ENCODE measurements at regions not wholly inside any gene's neighbourhood (a gene's known extent, or its start where the extent isn't known, plus 50 kb on each side); places are given as distances from the start of the nearest gene placed in this dataset.
"Not testable (repeated sequence)": the region's sequence is repeated elsewhere in the genome, so short reads cannot be mapped to it uniquely, and the experiment has no call there.

DNA sequence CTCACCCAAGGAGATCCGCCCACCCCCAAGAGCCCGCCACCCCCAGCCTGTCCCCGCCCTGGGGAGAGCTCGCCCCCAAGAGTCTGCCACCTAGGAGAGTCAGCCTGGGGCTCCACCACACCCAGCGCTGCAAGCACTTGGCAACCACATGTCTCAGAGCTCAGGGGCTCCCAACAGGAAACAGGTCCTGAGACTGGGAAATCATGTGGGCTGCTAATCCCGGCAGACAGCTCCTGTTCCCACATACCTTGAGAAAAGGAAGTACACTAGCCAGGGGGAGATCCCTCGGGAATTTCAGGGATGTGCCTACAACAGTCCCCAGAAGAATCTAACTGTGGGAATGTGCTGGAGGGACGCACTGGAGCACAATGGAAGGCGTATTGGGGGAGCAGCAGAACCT, 331.4 kb downstream of the ANAPC1 start:
- H3K4me1 ChIP-seq (ENCODE audit: control insufficient read depth in 1 of 2, insufficient read depth in 2 of 2, low read length in 2 of 2); H3K79me1 ChIP-seq (ENCODE audit: low read length); H2BK120ac ChIP-seq (ENCODE audit: insufficient read depth, low read length, poor library complexity); H3K4me2 ChIP-seq (ENCODE audit: low read length); H3K27me3 ChIP-seq (ENCODE audit: insufficient read depth, low read length); H3K9me3 ChIP-seq (ENCODE audit: insufficient read depth, low read depth, low read length); H2AK5ac ChIP-seq (ENCODE audit: low read length); H2BK12ac ChIP-seq (ENCODE audit: low read length); H2AFZ ChIP-seq (ENCODE audit: insufficient read depth, low read length, poor library complexity); H2BK5ac ChIP-seq (ENCODE audit: low read depth, low read length, poor library complexity); H3K14ac ChIP-seq (ENCODE audit: low read length); H3K79me2 ChIP-seq (ENCODE audit: control insufficient read depth, insufficient read depth, low read length, poor library complexity); H3K4me3 ChIP-seq (ENCODE audit: low read depth, low read length); DNase-seq; H4K12ac ChIP-seq (ENCODE audit: low read depth, low read length); H3K23ac ChIP-seq (ENCODE audit: low read length); H3K27ac ChIP-seq (ENCODE audit: low read depth, low read length); H3K9ac ChIP-seq (ENCODE audit: low read length); H4K91ac ChIP-seq (ENCODE audit: low read depth, low read length); H4K8ac ChIP-seq (ENCODE audit: low read depth, low read length); H3K18ac ChIP-seq (ENCODE audit: low read length); H3K36me3 ChIP-seq (ENCODE audit: control insufficient read depth in 1 of 2, insufficient read depth in 2 of 2, low read length in 2 of 2); H3K4ac ChIP-seq (ENCODE audit: low read depth, low read length): not testable (repeated sequence)
- no CpG with 5 or more reads among the region's 9 CpGs for WGBS (ENCODE audit: extremely low coverage, insufficient coverage, insufficient read length)

GRCh38 chr2:111559301-111559700, 324.7 kb downstream of the ANAPC1 start:
- not testable (repeated sequence) for H3K27ac ChIP-seq (ENCODE audit: low read depth, low read length); H3K36me3 ChIP-seq (ENCODE audit: control insufficient read depth in 1 of 2, insufficient read depth in 2 of 2, low read length in 2 of 2); H3K4me3 ChIP-seq (ENCODE audit: low read depth, low read length); DNase-seq; H3K4me1 ChIP-seq (ENCODE audit: control insufficient read depth in 1 of 2, insufficient read depth in 2 of 2, low read length in 2 of 2); H4K8ac ChIP-seq (ENCODE audit: low read depth, low read length); H2BK5ac ChIP-seq (ENCODE audit: low read depth, low read length, poor library complexity); H3K79me2 ChIP-seq (ENCODE audit: control insufficient read depth, insufficient read depth, low read length, poor library complexity); H3K4me2 ChIP-seq (ENCODE audit: low read length); H3K4ac ChIP-seq (ENCODE audit: low read depth, low read length); H2AFZ ChIP-seq (ENCODE audit: insufficient read depth, low read length, poor library complexity); H3K9me3 ChIP-seq (ENCODE audit: insufficient read depth, low read depth, low read length); H3K27me3 ChIP-seq (ENCODE audit: insufficient read depth, low read length); H4K91ac ChIP-seq (ENCODE audit: low read depth, low read length); H3K14ac ChIP-seq (ENCODE audit: low read length); H3K23ac ChIP-seq (ENCODE audit: low read length); H4K12ac ChIP-seq (ENCODE audit: low read depth, low read length); H2AK5ac ChIP-seq (ENCODE audit: low read length); H3K79me1 ChIP-seq (ENCODE audit: low read length); H2BK12ac ChIP-seq (ENCODE audit: low read length); H3K18ac ChIP-seq (ENCODE audit: low read length); H2BK120ac ChIP-seq (ENCODE audit: insufficient read depth, low read length, poor library complexity); H3K9ac ChIP-seq (ENCODE audit: low read length)
- no CpG with 5 or more reads among the region's 2 CpGs for WGBS (ENCODE audit: extremely low coverage, insufficient coverage, insufficient read length)

GRCh38 chr2:111559814-111560213, 324.2 kb downstream of the ANAPC1 start:
- not testable (repeated sequence) for H3K18ac ChIP-seq (ENCODE audit: low read length); H2AFZ ChIP-seq (ENCODE audit: insufficient read depth, low read length, poor library complexity); H2BK120ac ChIP-seq (ENCODE audit: insufficient read depth, low read length, poor library complexity); H3K23ac ChIP-seq (ENCODE audit: low read length); H3K4me2 ChIP-seq (ENCODE audit: low read length); H3K4me1 ChIP-seq (ENCODE audit: control insufficient read depth in 1 of 2, insufficient read depth in 2 of 2, low read length in 2 of 2); H4K12ac ChIP-seq (ENCODE audit: low read depth, low read length); H3K4ac ChIP-seq (ENCODE audit: low read depth, low read length); H2AK5ac ChIP-seq (ENCODE audit: low read length); H3K27ac ChIP-seq (ENCODE audit: low read depth, low read length); H3K4me3 ChIP-seq (ENCODE audit: low read depth, low read length); DNase-seq; H3K9ac ChIP-seq (ENCODE audit: low read length); H3K36me3 ChIP-seq (ENCODE audit: control insufficient read depth in 1 of 2, insufficient read depth in 2 of 2, low read length in 2 of 2); H2BK5ac ChIP-seq (ENCODE audit: low read depth, low read length, poor library complexity); H4K8ac ChIP-seq (ENCODE audit: low read depth, low read length); H2BK12ac ChIP-seq (ENCODE audit: low read length); H3K27me3 ChIP-seq (ENCODE audit: insufficient read depth, low read length); H4K91ac ChIP-seq (ENCODE audit: low read depth, low read length); H3K79me2 ChIP-seq (ENCODE audit: control insufficient read depth, insufficient read depth, low read length, poor library complexity); H3K14ac ChIP-seq (ENCODE audit: low read length); H3K79me1 ChIP-seq (ENCODE audit: low read length); H3K9me3 ChIP-seq (ENCODE audit: insufficient read depth, low read depth, low read length)
- no CpG with 5 or more reads among the region's 3 CpGs for WGBS (ENCODE audit: extremely low coverage, insufficient coverage, insufficient read length)

DNA sequence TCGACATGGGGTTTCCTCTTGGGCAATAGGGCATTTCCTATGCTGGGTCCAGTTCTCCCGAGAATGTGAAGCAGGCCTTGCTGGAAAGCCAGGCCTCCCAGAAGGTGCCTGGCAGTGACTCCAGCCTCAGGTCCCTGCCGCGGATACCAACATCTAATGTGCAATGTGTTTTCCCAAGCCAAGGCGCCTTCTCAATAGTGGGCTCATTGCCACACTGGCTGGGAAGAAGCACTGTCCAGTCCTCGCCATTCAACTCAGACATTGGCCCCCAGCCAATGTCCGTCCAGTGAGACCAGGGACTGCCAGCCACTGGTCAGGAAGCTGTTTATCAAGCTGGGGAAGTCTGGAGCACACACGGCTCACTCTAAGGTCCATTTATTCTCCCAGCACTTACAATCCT, 317.9 kb downstream of the ANAPC1 start:
- H3K36me3 ChIP-seq (ENCODE audit: control insufficient read depth in 1 of 2, insufficient read depth in 2 of 2, low read length in 2 of 2); H3K4me3 ChIP-seq (ENCODE audit: low read depth, low read length); H3K4me1 ChIP-seq (ENCODE audit: control insufficient read depth in 1 of 2, insufficient read depth in 2 of 2, low read length in 2 of 2); H4K8ac ChIP-seq (ENCODE audit: low read depth, low read length); H3K79me1 ChIP-seq (ENCODE audit: low read length); H2BK120ac ChIP-seq (ENCODE audit: insufficient read depth, low read length, poor library complexity); H2BK12ac ChIP-seq (ENCODE audit: low read length); H3K27ac ChIP-seq (ENCODE audit: low read depth, low read length); H2AK5ac ChIP-seq (ENCODE audit: low read length); H3K23ac ChIP-seq (ENCODE audit: low read length); H3K27me3 ChIP-seq (ENCODE audit: insufficient read depth, low read length); H2AFZ ChIP-seq (ENCODE audit: insufficient read depth, low read length, poor library complexity); H3K18ac ChIP-seq (ENCODE audit: low read length); H2BK5ac ChIP-seq (ENCODE audit: low read depth, low read length, poor library complexity); H3K4me2 ChIP-seq (ENCODE audit: low read length); H4K91ac ChIP-seq (ENCODE audit: low read depth, low read length); H3K9ac ChIP-seq (ENCODE audit: low read length); H3K79me2 ChIP-seq (ENCODE audit: control insufficient read depth, insufficient read depth, low read length, poor library complexity); H3K14ac ChIP-seq (ENCODE audit: low read length); H3K4ac ChIP-seq (ENCODE audit: low read depth, low read length); H3K9me3 ChIP-seq (ENCODE audit: insufficient read depth, low read depth, low read length); DNase-seq; H4K12ac ChIP-seq (ENCODE audit: low read depth, low read length): not testable (repeated sequence)
- no CpG with 5 or more reads among the region's 8 CpGs for WGBS (ENCODE audit: extremely low coverage, insufficient coverage, insufficient read length)
